ENCODE measurements at regions not wholly inside any gene's neighbourhood (a gene's known extent, or its start where the extent isn't known, plus 50 kb on each side); places are given as distances from the start of the nearest gene placed in this dataset.

- intact Hi-C loops (cut with DNase I; ENCODE audit: low total_unique reads), result no loop called here
- H3K9me3 ChIP-seq, result no peaks in the 10 kb centered on the region
- WGBS, 5 donors, result 57 to 65% (median 64%) methylated on average over 1 of the region's 1 CpG
- no peaks in the 10 kb centered on the region for H3K27me3 ChIP-seq (replicated peaks in 1 of 7)
- H3K4me1 ChIP-seq, result no peaks in the 10 kb centered on the region
- DNase-seq, result no peak
- TF ChIP-seq POLR2A (IDR thresholded peaks at IDR 0.05) (no peak), CTCF (IDR thresholded peaks at IDR 0.05 in 8 of 11, conservative IDR thresholded peaks at IDR 0.05 in 3 of 11) (no peak), POLR2AphosphoS5 (IDR thresholded peaks at IDR 0.05) (no peak)
- H3K4me3 ChIP-seq, result no peak overlapping the region
- H3K27ac ChIP-seq, result no peak overlapping the region
- no peaks in the 10 kb centered on the region for H3K36me3 ChIP-seq
Measured at GRCh38 chr6:74745670-74746069, 460.2 kb downstream of the COL12A1 start.

GRCh38 chr6:74742793-74743508 is 462.9 kb downstream of the COL12A1 start:
- Histone ChIP-seq H3K27me3 (replicated peaks in 1 of 7) (no peaks in the 10 kb centered on the region), H3K4me3 (no peak overlapping the region), H3K4me1 (no peaks in the 10 kb centered on the region), H3K9me3 (no peaks in the 10 kb centered on the region), H3K36me3 (no peaks in the 10 kb centered on the region), H3K27ac (no peak overlapping the region)
- intact Hi-C loops (cut with DNase I; ENCODE audit: low total_unique reads), result no loop called here
- no peak for TF ChIP-seq CTCF (IDR thresholded peaks at IDR 0.05 in 8 of 11, conservative IDR thresholded peaks at IDR 0.05 in 3 of 11)
- TF ChIP-seq POLR2AphosphoS5 (IDR thresholded peaks at IDR 0.05), result no peak
- DNase-seq, result no peak
- WGBS, 5 donors, result 67 to 90% (median 88%) methylated on average over 3 of the region's 3 CpGs

GRCh38 chr6:74741646-74742045 is 464.2 kb downstream of the COL12A1 start:
- DNase-seq, result no peak
- Histone ChIP-seq H3K4me3 (no peak overlapping the region), H3K4me1 (no peaks in the 10 kb centered on the region), H3K9me3 (peaks cover 0 to 8% (median 6%) of the 10 kb centered on the region in 8 donors), H3K36me3 (no peaks in the 10 kb centered on the region), H3K27ac (no peak overlapping the region), H3K27me3 (replicated peaks in 1 of 7) (no peaks in the 10 kb centered on the region)
- intact Hi-C loops (cut with DNase I; ENCODE audit: low total_unique reads), result no loop called here
- TF ChIP-seq POLR2A (IDR thresholded peaks at IDR 0.05), result no peak
- TF ChIP-seq CTCF (IDR thresholded peaks at IDR 0.05 in 8 of 11, conservative IDR thresholded peaks at IDR 0.05 in 3 of 11), result no peak
- no peak for TF ChIP-seq POLR2AphosphoS5 (IDR thresholded peaks at IDR 0.05)
- 47 to 73% (median 71%) methylated on average over 1 of the region's 1 CpG for WGBS, 5 donors

GRCh38 chr6:74735304-74735703 is 470.5 kb downstream of the COL12A1 start:
- DNase-seq, result no peak
- Histone ChIP-seq H3K36me3 (no peaks in the 10 kb centered on the region), H3K4me3 (no peak overlapping the region), H3K27ac (no peak overlapping the region), H3K4me1 (no peaks in the 10 kb centered on the region), H3K9me3 (peaks cover 0 to 14% (median 11%) of the 10 kb centered on the region in 8 donors), H3K27me3 (replicated peaks in 1 of 7) (no peaks in the 10 kb centered on the region)
- 60 to 83% (median 71%) methylated on average over 2 of the region's 2 CpGs for WGBS, 5 donors
- TF ChIP-seq POLR2AphosphoS5 (IDR thresholded peaks at IDR 0.05), result no peak
- TF ChIP-seq POLR2A (IDR thresholded peaks at IDR 0.05), result no peak
- TF ChIP-seq CTCF (IDR thresholded peaks at IDR 0.05 in 8 of 11, conservative IDR thresholded peaks at IDR 0.05 in 3 of 11), result no peak
- intact Hi-C loops (cut with DNase I; ENCODE audit: low total_unique reads), result no loop called here
